ENCODE measurements at regions not wholly inside any gene's neighbourhood (a gene's known extent, or its start where the extent isn't known, plus 50 kb on each side); places are given as distances from the start of the nearest gene placed in this dataset.

- no peak for DNase-seq
These were observed 570.2 kb downstream of the UTRN start for GRCh38 chr6:144855375-144855774.

- no peak for DNase-seq
These were observed 570.8 kb downstream of the UTRN start for GRCh38 chr6:144855812-144856531.

GRCh38 chr6:144856622-144857021 lies 571.5 kb downstream of the UTRN start:
- DNase-seq: no peak

GRCh38 chr6:144857086-144857485 lies 572.0 kb downstream of the UTRN start:
- no peak for DNase-seq

- DNase-seq: no peak
These were observed 577.6 kb downstream of the UTRN start for GRCh38 chr6:144862769-144863168.

GRCh38 chr6:144867761-144868160 lies 582.6 kb downstream of the UTRN start:
- DNase-seq: no peak

GRCh38 chr6:144870782-144871181 lies 585.6 kb downstream of the UTRN start:
- no peak for DNase-seq

GRCh38 chr6:144873623-144874378 lies 588.7 kb downstream of the UTRN start:
- no peak for DNase-seq

GRCh38 chr6:144876689-144877088 lies 591.6 kb downstream of the UTRN start:
- no peak for DNase-seq

GRCh38 chr6:144877118-144877517 lies 592.0 kb downstream of the UTRN start:
- no peak for DNase-seq

GRCh38 chr6:144878577-144878976 lies 593.4 kb downstream of the UTRN start:
- no peak for DNase-seq

GRCh38 chr6:144879436-144879835 lies 594.3 kb downstream of the UTRN start:
- peak; percentile 57 for DNase-seq

- no peak for DNase-seq
These were observed 597.3 kb downstream of the UTRN start for GRCh38 chr6:144882425-144882824.

- no peak for DNase-seq
These were observed 598.8 kb downstream of the UTRN start for GRCh38 chr6:144883915-144884314.

GRCh38 chr6:144885817-144886216 lies 600.7 kb downstream of the UTRN start:
- DNase-seq: no peak

- DNase-seq: no peak
These were observed 601.5 kb downstream of the UTRN start for GRCh38 chr6:144886682-144887081.

- no peak for DNase-seq
These were observed 603.5 kb downstream of the UTRN start for GRCh38 chr6:144888621-144889020.

- DNase-seq: no peak
These were observed 608.6 kb downstream of the UTRN start for GRCh38 chr6:144893680-144894151.

GRCh38 chr6:144894240-144894639 lies 609.1 kb downstream of the UTRN start:
- DNase-seq: no peak

- no peak for DNase-seq
These were observed 610.5 kb downstream of the UTRN start for GRCh38 chr6:144895313-144896278.

- DNase-seq: no peak
These were observed 611.2 kb downstream of the UTRN start for GRCh38 chr6:144896289-144896688.

- DNase-seq: peak; percentile 25
These were observed 611.7 kb downstream of the UTRN start for GRCh38 chr6:144896871-144897270.

GRCh38 chr6:144897441-144897921 lies 612.3 kb downstream of the UTRN start:
- DNase-seq: peak; percentile 96

Measured in EL (cell line).